ENCODE measurements at regions not wholly inside any gene's neighbourhood (a gene's known extent, or its start where the extent isn't known, plus 50 kb on each side); places are given as distances from the start of the nearest gene placed in this dataset.

- Histone ChIP-seq H3K9me3 (ENCODE audit: control insufficient read depth, low read length) (peaks cover 2% of the 10 kb centered on the region), H2BK120ac (ENCODE audit: low read depth, low read length) (no peak overlapping the region), H3K9ac (ENCODE audit: low read length) (no peak overlapping the region), H2BK15ac (ENCODE audit: low read depth, poor library complexity, severe bottlenecking) (no peak overlapping the region), H2BK5ac (ENCODE audit: low read depth, low read length, poor library complexity, severe bottlenecking) (no peak overlapping the region), H4K8ac (ENCODE audit: low read length) (no peak overlapping the region), H3K23ac (ENCODE audit: low read length in 2 of 2) (no peak overlapping the region), H3K27me3 (ENCODE audit: control insufficient read depth in 1 of 2, insufficient read depth in 1 of 2, low read length in 2 of 2) (no peaks in the 10 kb centered on the region), H3K4me2 (ENCODE audit: low read length, poor library complexity, severe bottlenecking) (no peak overlapping the region), H4K91ac (ENCODE audit: low read length) (no peak overlapping the region), H3K27ac (ENCODE audit: low read length, poor library complexity, severe bottlenecking) (no peak overlapping the region), H3K18ac (ENCODE audit: low read depth in 1 of 2, low read length in 2 of 2) (no peak overlapping the region), H2AK5ac (ENCODE audit: low read length, severe bottlenecking) (no peak overlapping the region), H3K4ac (ENCODE audit: low read depth in 1 of 2, low read length in 2 of 2) (no peak overlapping the region), H2BK12ac (ENCODE audit: low read length in 2 of 2) (no peak overlapping the region), H2AFZ (ENCODE audit: low read depth, low read length) (no peak overlapping the region), H3K4me3 (ENCODE audit: insufficient read depth in 1 of 2, low read depth in 1 of 2, low read length in 2 of 2) (no peak overlapping the region), H3K36me3 (ENCODE audit: control insufficient read depth in 1 of 2, insufficient read depth in 2 of 2, low read depth in 1 of 2, low read length in 2 of 2) (no peaks in the 10 kb centered on the region), H3K4me1 (ENCODE audit: control insufficient read depth, insufficient read depth, low read depth, low read length) (no peaks in the 10 kb centered on the region), H3K79me1 (replicated peaks; ENCODE audit: low read length, poor library complexity, severe bottlenecking) (no peaks in the 10 kb centered on the region), H3K14ac (ENCODE audit: low read length in 2 of 2) (no peak overlapping the region)
- no peak for DNase-seq
- WGBS = 86% methylated on average over 6 of the region's 6 CpGs
Observed at GRCh38 chr18:72152935-72153334, 391.2 kb downstream of the CBLN2 start.

DNA sequence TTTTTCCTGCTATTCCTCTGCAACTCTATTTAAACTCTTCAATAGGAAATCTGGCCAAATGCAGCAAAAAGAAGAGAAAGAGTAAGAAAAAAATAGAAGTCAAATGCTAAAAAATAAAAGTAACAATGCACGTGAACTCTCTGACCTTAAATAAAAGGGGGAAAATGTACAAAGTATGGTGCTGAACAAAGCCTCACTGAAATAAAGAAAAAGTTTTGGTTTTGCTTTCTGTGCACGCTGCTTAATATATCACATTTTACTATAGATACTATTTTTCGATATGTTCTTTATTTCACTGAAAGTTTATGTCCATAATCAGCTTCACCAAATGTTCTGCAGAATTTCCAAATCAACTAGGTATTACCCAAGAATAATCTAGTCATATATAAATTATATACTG is 396.3 kb downstream of the CBLN2 start:
- WGBS = 100% methylated on average over 1 of the region's 3 CpGs

DNA sequence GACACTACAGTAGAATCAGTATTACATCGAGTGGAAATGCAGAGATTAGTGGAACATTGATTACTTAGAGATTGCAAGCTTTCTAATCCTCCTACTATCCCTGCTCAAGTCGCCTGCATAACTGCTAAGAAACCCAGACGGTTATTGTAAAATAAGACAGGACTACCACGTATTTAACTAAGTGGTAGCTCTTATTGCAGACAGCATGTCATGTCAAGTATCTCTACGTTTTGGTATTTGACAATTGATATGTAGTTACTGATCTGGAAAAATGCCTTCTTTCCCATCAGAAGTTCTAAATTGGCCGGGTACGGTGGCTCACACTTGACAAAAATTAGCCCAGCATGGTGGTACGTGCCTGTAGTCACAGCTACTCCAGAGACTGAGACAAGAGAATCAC is 404.1 kb downstream of the CBLN2 start:
- H2BK12ac ChIP-seq (ENCODE audit: low read length in 2 of 2) = no peak overlapping the region

More for the DNA sequence above, 396.3 kb downstream of the CBLN2 start:
- no peak overlapping the region for H4K91ac ChIP-seq (ENCODE audit: low read length)
- no peak overlapping the region for H3K4ac ChIP-seq (ENCODE audit: low read depth in 1 of 2, low read length in 2 of 2)
- H3K9me3 ChIP-seq (ENCODE audit: control insufficient read depth, low read length) = no peaks in the 10 kb centered on the region
- H2BK12ac ChIP-seq (ENCODE audit: low read length in 2 of 2) = no peak overlapping the region
- H2BK120ac ChIP-seq (ENCODE audit: low read depth, low read length) = no peak overlapping the region
- no peak overlapping the region for H2AK5ac ChIP-seq (ENCODE audit: low read length, severe bottlenecking)
- H2AFZ ChIP-seq (ENCODE audit: low read depth, low read length) = no peak overlapping the region
- H3K79me1 ChIP-seq (replicated peaks; ENCODE audit: low read length, poor library complexity, severe bottlenecking) = no peaks in the 10 kb centered on the region
- no peak overlapping the region for H2BK15ac ChIP-seq (ENCODE audit: low read depth, poor library complexity, severe bottlenecking)
- no peak for DNase-seq
- H3K23ac ChIP-seq (ENCODE audit: low read length in 2 of 2) = no peak overlapping the region
- no peaks in the 10 kb centered on the region for H3K4me1 ChIP-seq (ENCODE audit: control insufficient read depth, insufficient read depth, low read depth, low read length)
- no peaks in the 10 kb centered on the region for H3K27me3 ChIP-seq (ENCODE audit: control insufficient read depth in 1 of 2, insufficient read depth in 1 of 2, low read length in 2 of 2)
- no peak overlapping the region for H3K4me3 ChIP-seq (ENCODE audit: insufficient read depth in 1 of 2, low read depth in 1 of 2, low read length in 2 of 2)
- H3K9ac ChIP-seq (ENCODE audit: low read length) = no peak overlapping the region
- H3K18ac ChIP-seq (ENCODE audit: low read depth in 1 of 2, low read length in 2 of 2) = no peak overlapping the region
- H3K4me2 ChIP-seq (ENCODE audit: low read length, poor library complexity, severe bottlenecking) = no peak overlapping the region
- no peak overlapping the region for H3K27ac ChIP-seq (ENCODE audit: low read length, poor library complexity, severe bottlenecking)
- no peak overlapping the region for H4K8ac ChIP-seq (ENCODE audit: low read length)
- H3K14ac ChIP-seq (ENCODE audit: low read length in 2 of 2) = no peak overlapping the region
- no peak overlapping the region for H2BK5ac ChIP-seq (ENCODE audit: low read depth, low read length, poor library complexity, severe bottlenecking)
- H3K36me3 ChIP-seq (ENCODE audit: control insufficient read depth in 1 of 2, insufficient read depth in 2 of 2, low read depth in 1 of 2, low read length in 2 of 2) = no peaks in the 10 kb centered on the region

GRCh38 chr18:72128649-72129048 is 415.5 kb downstream of the CBLN2 start:
- no peaks in the 10 kb centered on the region for H3K36me3 ChIP-seq (ENCODE audit: control insufficient read depth in 1 of 2, insufficient read depth in 2 of 2, low read depth in 1 of 2, low read length in 2 of 2)
- H2BK12ac ChIP-seq (ENCODE audit: low read length in 2 of 2) = no peak overlapping the region
- no CpG with 5 or more reads among the region's 1 CpG for WGBS

More for the DNA sequence above, 404.1 kb downstream of the CBLN2 start:
- H2AFZ ChIP-seq (ENCODE audit: low read depth, low read length) = no peak overlapping the region
- H4K8ac ChIP-seq (ENCODE audit: low read length) = no peak overlapping the region
- H3K79me1 ChIP-seq (replicated peaks; ENCODE audit: low read length, poor library complexity, severe bottlenecking) = no peaks in the 10 kb centered on the region
- H3K27me3 ChIP-seq (ENCODE audit: control insufficient read depth in 1 of 2, insufficient read depth in 1 of 2, low read length in 2 of 2) = no peaks in the 10 kb centered on the region
- H3K23ac ChIP-seq (ENCODE audit: low read length in 2 of 2) = no peak overlapping the region
- no peak overlapping the region for H3K9ac ChIP-seq (ENCODE audit: low read length)
- no peak overlapping the region for H2AK5ac ChIP-seq (ENCODE audit: low read length, severe bottlenecking)
- H3K14ac ChIP-seq (ENCODE audit: low read length in 2 of 2) = no peak overlapping the region
- H3K9me3 ChIP-seq (ENCODE audit: control insufficient read depth, low read length) = peaks cover 11% of the 10 kb centered on the region
- no peak overlapping the region for H2BK15ac ChIP-seq (ENCODE audit: low read depth, poor library complexity, severe bottlenecking)
- WGBS = 70% methylated on average over 7 of the region's 8 CpGs
- H3K36me3 ChIP-seq (ENCODE audit: control insufficient read depth in 1 of 2, insufficient read depth in 2 of 2, low read depth in 1 of 2, low read length in 2 of 2) = no peaks in the 10 kb centered on the region
- no peak overlapping the region for H3K4me2 ChIP-seq (ENCODE audit: low read length, poor library complexity, severe bottlenecking)
- no peak overlapping the region for H3K27ac ChIP-seq (ENCODE audit: low read length, poor library complexity, severe bottlenecking)
- no peak for DNase-seq
- no peak overlapping the region for H3K4me3 ChIP-seq (ENCODE audit: insufficient read depth in 1 of 2, low read depth in 1 of 2, low read length in 2 of 2)
- no peak overlapping the region for H3K18ac ChIP-seq (ENCODE audit: low read depth in 1 of 2, low read length in 2 of 2)
- H4K91ac ChIP-seq (ENCODE audit: low read length) = no peak overlapping the region
- no peaks in the 10 kb centered on the region for H3K4me1 ChIP-seq (ENCODE audit: control insufficient read depth, insufficient read depth, low read depth, low read length)
- H2BK5ac ChIP-seq (ENCODE audit: low read depth, low read length, poor library complexity, severe bottlenecking) = no peak overlapping the region
- H3K4ac ChIP-seq (ENCODE audit: low read depth in 1 of 2, low read length in 2 of 2) = no peak overlapping the region
- no peak overlapping the region for H2BK120ac ChIP-seq (ENCODE audit: low read depth, low read length)

More at GRCh38 chr18:72128649-72129048, 415.5 kb downstream of the CBLN2 start:
- H3K14ac ChIP-seq (ENCODE audit: low read length in 2 of 2) = no peak overlapping the region
- H2BK5ac ChIP-seq (ENCODE audit: low read depth, low read length, poor library complexity, severe bottlenecking) = no peak overlapping the region
- H3K4me1 ChIP-seq (ENCODE audit: control insufficient read depth, insufficient read depth, low read depth, low read length) = no peaks in the 10 kb centered on the region
- no peak overlapping the region for H3K4ac ChIP-seq (ENCODE audit: low read depth in 1 of 2, low read length in 2 of 2)
- no peak overlapping the region for H2AFZ ChIP-seq (ENCODE audit: low read depth, low read length)
- DNase-seq = no peak
- no peak overlapping the region for H3K23ac ChIP-seq (ENCODE audit: low read length in 2 of 2)
- H2BK15ac ChIP-seq (ENCODE audit: low read depth, poor library complexity, severe bottlenecking) = no peak overlapping the region
- no peak overlapping the region for H4K91ac ChIP-seq (ENCODE audit: low read length)
- no peaks in the 10 kb centered on the region for H3K79me1 ChIP-seq (replicated peaks; ENCODE audit: low read length, poor library complexity, severe bottlenecking)
- H3K27ac ChIP-seq (ENCODE audit: low read length, poor library complexity, severe bottlenecking) = no peak overlapping the region
- H4K8ac ChIP-seq (ENCODE audit: low read length) = no peak overlapping the region
- no peaks in the 10 kb centered on the region for H3K9me3 ChIP-seq (ENCODE audit: control insufficient read depth, low read length)
- H3K27me3 ChIP-seq (ENCODE audit: control insufficient read depth in 1 of 2, insufficient read depth in 1 of 2, low read length in 2 of 2) = no peaks in the 10 kb centered on the region
- no peak overlapping the region for H2AK5ac ChIP-seq (ENCODE audit: low read length, severe bottlenecking)
- H3K9ac ChIP-seq (ENCODE audit: low read length) = no peak overlapping the region
- no peak overlapping the region for H3K4me2 ChIP-seq (ENCODE audit: low read length, poor library complexity, severe bottlenecking)
- no peak overlapping the region for H3K4me3 ChIP-seq (ENCODE audit: insufficient read depth in 1 of 2, low read depth in 1 of 2, low read length in 2 of 2)
- H3K18ac ChIP-seq (ENCODE audit: low read depth in 1 of 2, low read length in 2 of 2) = no peak overlapping the region
- no peak overlapping the region for H2BK120ac ChIP-seq (ENCODE audit: low read depth, low read length)

All from mesenchymal stem cell (in vitro differentiated cells and primary cell).